ENCODE measurements at regions not wholly inside any gene's neighbourhood (a gene's known extent, or its start where the extent isn't known, plus 50 kb on each side); places are given as distances from the start of the nearest gene placed in this dataset.
"Not testable (repeated sequence)": the region's sequence is repeated elsewhere in the genome, so short reads cannot be mapped to it uniquely, and the experiment has no call there.

GRCh38 chr2:185246717-185247116 lies 491.9 kb upstream of the FSIP2 start:
- Histone ChIP-seq H3K9me3 (peaks cover 0 to 3% (median 0%) of the 10 kb centered on the region in 3 donors), H3K4me1 (no peaks in the 10 kb centered on the region), H3K27ac (no peak overlapping the region), H3K27me3 (no peaks in the 10 kb centered on the region), H3K4me3 (no peak overlapping the region), H3K36me3 (no peaks in the 10 kb centered on the region)
- TF ChIP-seq CTCF (IDR thresholded peaks at IDR 0.05) (no peak), POLR2A (IDR thresholded peaks at IDR 0.05) (no peak)
- intact Hi-C loops (cut with DNase I), result no loop called here
- DNase-seq, result no peak

GRCh38 chr2:185255566-185255965 lies 483.0 kb upstream of the FSIP2 start:
- no peaks in the 10 kb centered on the region for H3K27me3 ChIP-seq
- WGBS, 2 donors, result 22 to 45% methylated on average over 1 of the region's 1 CpG
- TF ChIP-seq POLR2A (IDR thresholded peaks at IDR 0.05) (no peak), CTCF (IDR thresholded peaks at IDR 0.05) (no peak)
- intact Hi-C loops (cut with DNase I), result no loop called here
- DNase-seq, result no peak
- H3K4me1 ChIP-seq, result no peaks in the 10 kb centered on the region
- H3K36me3 ChIP-seq, result no peaks in the 10 kb centered on the region
- no peaks in the 10 kb centered on the region for H3K9me3 ChIP-seq
- H3K27ac ChIP-seq, result no peak overlapping the region
- H3K4me3 ChIP-seq, result no peak overlapping the region

GRCh38 chr2:185265747-185266146 lies 472.9 kb upstream of the FSIP2 start:
- WGBS, 2 donors, result 67 to 80% methylated on average over 1 of the region's 1 CpG
- no peak overlapping the region for H3K27ac ChIP-seq
- DNase-seq, result no peak
- TF ChIP-seq POLR2A (IDR thresholded peaks at IDR 0.05) (no peak), CTCF (IDR thresholded peaks at IDR 0.05) (no peak)
- no peaks in the 10 kb centered on the region for H3K9me3 ChIP-seq
- H3K27me3 ChIP-seq, result no peaks in the 10 kb centered on the region
- no peaks in the 10 kb centered on the region for H3K4me1 ChIP-seq
- H3K4me3 ChIP-seq, result no peak overlapping the region
- intact Hi-C loops (cut with DNase I), result no loop called here
- no peaks in the 10 kb centered on the region for H3K36me3 ChIP-seq

GRCh38 chr2:185268651-185269050 lies 470.0 kb upstream of the FSIP2 start:
- Histone ChIP-seq H3K9me3 (no peaks in the 10 kb centered on the region), H3K27ac (no peak overlapping the region), H3K36me3 (no peaks in the 10 kb centered on the region), H3K4me3 (no peak overlapping the region), H3K4me1 (no peaks in the 10 kb centered on the region), H3K27me3 (no peaks in the 10 kb centered on the region)
- TF ChIP-seq CTCF (IDR thresholded peaks at IDR 0.05) (no peak), POLR2A (IDR thresholded peaks at IDR 0.05) (no peak)
- intact Hi-C loops (cut with DNase I), result no loop called here
- WGBS, 2 donors, result 83 to 96% methylated on average over 3 of the region's 3 CpGs
- no peak for DNase-seq

GRCh38 chr2:185274718-185275484 lies 463.7 kb upstream of the FSIP2 start:
- Histone ChIP-seq H3K9me3 (no peaks in the 10 kb centered on the region), H3K27ac (no peak overlapping the region), H3K36me3 (no peaks in the 10 kb centered on the region), H3K4me1 (no peaks in the 10 kb centered on the region), H3K27me3 (no peaks in the 10 kb centered on the region), H3K4me3 (no peak overlapping the region)
- no peak for DNase-seq
- TF ChIP-seq CTCF (IDR thresholded peaks at IDR 0.05) (no peak), POLR2A (IDR thresholded peaks at IDR 0.05) (no peak)
- intact Hi-C loops (cut with DNase I), result no loop called here
- WGBS, 2 donors, result 52 to 54% methylated on average over 4 of the region's 4 CpGs

GRCh38 chr2:185275979-185276378 lies 462.6 kb upstream of the FSIP2 start:
- DNase-seq; H3K4me1 ChIP-seq; H3K9me3 ChIP-seq; intact Hi-C loops (cut with DNase I); H3K27ac ChIP-seq; H3K4me3 ChIP-seq; H3K27me3 ChIP-seq; H3K36me3 ChIP-seq: not testable (repeated sequence)
- WGBS, 2 donors, result 53 to 65% methylated on average over 3 of the region's 3 CpGs

Measured in esophagus squamous epithelium (tissue), 5 donors.